ENCODE measurements at regions not wholly inside any gene's neighbourhood (a gene's known extent, or its start where the extent isn't known, plus 50 kb on each side); places are given as distances from the start of the nearest gene placed in this dataset.

DNA sequence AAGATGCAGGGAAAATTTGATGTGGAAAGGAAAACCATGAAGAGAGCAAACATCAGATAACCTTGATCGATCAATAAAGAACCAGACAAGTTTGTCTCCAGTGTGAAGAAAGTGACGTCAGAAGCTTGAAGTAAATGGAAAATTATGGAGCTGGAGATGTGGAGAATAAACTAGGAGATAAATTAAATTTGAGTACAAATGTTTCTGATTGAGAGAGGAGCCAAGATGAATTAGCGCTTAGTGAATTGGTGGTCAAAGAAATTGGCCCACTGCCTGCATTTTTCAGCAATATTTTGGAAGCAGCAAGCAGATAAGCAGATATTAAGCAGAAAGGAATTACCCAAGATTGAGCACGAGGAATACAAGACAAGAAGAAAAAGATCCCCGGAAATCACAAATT lies 567.3 kb upstream of the ZNF385D start:
- TF ChIP-seq, protein P1, sequence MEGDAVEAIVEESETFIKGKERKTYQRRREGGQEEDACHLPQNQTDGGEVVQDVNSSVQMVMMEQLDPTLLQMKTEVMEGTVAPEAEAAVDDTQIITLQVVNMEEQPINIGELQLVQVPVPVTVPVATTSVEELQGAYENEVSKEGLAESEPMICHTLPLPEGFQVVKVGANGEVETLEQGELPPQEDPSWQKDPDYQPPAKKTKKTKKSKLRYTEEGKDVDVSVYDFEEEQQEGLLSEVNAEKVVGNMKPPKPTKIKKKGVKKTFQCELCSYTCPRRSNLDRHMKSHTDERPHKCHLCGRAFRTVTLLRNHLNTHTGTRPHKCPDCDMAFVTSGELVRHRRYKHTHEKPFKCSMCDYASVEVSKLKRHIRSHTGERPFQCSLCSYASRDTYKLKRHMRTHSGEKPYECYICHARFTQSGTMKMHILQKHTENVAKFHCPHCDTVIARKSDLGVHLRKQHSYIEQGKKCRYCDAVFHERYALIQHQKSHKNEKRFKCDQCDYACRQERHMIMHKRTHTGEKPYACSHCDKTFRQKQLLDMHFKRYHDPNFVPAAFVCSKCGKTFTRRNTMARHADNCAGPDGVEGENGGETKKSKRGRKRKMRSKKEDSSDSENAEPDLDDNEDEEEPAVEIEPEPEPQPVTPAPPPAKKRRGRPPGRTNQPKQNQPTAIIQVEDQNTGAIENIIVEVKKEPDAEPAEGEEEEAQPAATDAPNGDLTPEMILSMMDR (IDR thresholded peaks at IDR 0.05), result no peak
- TF ChIP-seq POLR2A (IDR thresholded peaks at IDR 0.05) (no peak), EP300 (IDR thresholded peaks at IDR 0.05) (no peak)
